PC-3 (cell line): ENCODE measurements at regions not wholly inside any gene's neighbourhood (a gene's known extent, or its start where the extent isn't known, plus 50 kb on each side); places are given as distances from the start of the nearest gene placed in this dataset.

Experiments used
- ATAC-seq: fragments of 200-7000 bp; cut with Tn5 transposase; 2 replicates; pipeline ENCODE4 v1.9.1; 2020; ENCODE audit warnings: mild to moderate bottlenecking, moderate library complexity
- BruUV-seq: library from RNA; stranded (reverse); fragments of 400-500 nt; replicated peaks from 2 replicates; lab custom pipeline; 2021; lab: Mats Ljungman, UMichigan
- CTCF ChIA-PET: fragments of 300-600 bp; sonication (Branson Sonifier 250); formaldehyde crosslinking; loops from one replicate; lab custom pipeline; 2022; ENCODE audit warnings: antibody characterized with exemption; lab: Charles Lee
- POLR2A ChIA-PET: fragments of 300-600 bp; sonication (Branson Sonifier 250); formaldehyde crosslinking; loops from one replicate; lab custom pipeline; 2022; ENCODE audit warnings: antibody characterized with exemption; ENCODE audit not compliant: unreplicated experiment; lab: Charles Lee
- DNase-seq: peaks from one replicate; pipeline ENCODE4 v3.0.0-alpha.2; 2015
- H2AFZ ChIP-seq: fragments of 300-600 bp; sonication (generic); 2 replicates; pipeline ENCODE4 v1.6.0; 2016; ENCODE audit warnings: antibody characterized with exemption, low read length
- H3F3A ChIP-seq: fragments of 300-600 bp; sonication (generic); one replicate; pipeline ENCODE4 v1.6.0; 2017; ENCODE audit warnings: antibody characterized with exemption, low read length, control low read depth, mild to moderate bottlenecking; ENCODE audit not compliant: unreplicated experiment
- H3K27ac ChIP-seq: fragments of 300-600 bp; sonication (generic); 2 replicates; pipeline ENCODE4 v1.5.1; 2016; ENCODE audit warnings: mild to moderate bottlenecking, low read length
- H3K27me3 ChIP-seq: fragments of 300-600 bp; sonication (generic); 2 replicates; pipeline ENCODE4 v1.6.1; 2016; ENCODE audit warnings: low read length, mixed read lengths
- H3K36me3 ChIP-seq: fragments of 300-600 bp; sonication (generic); 2 replicates; pipeline ENCODE4 v1.6.1; 2016; ENCODE audit warnings: low read depth, mixed run types, low read length, mixed read lengths
- H3K4me1 ChIP-seq: fragments of 300-600 bp; sonication (generic); 2 replicates; pipeline ENCODE4 v1.5.1; 2016; ENCODE audit warnings: low read length; ENCODE audit not compliant: insufficient read depth
- H3K4me2 ChIP-seq: fragments of 300-600 bp; sonication (generic); 2 replicates; pipeline ENCODE4 v1.6.0; 2016; ENCODE audit warnings: low read length
- H3K4me3 ChIP-seq: fragments of 300-600 bp; sonication (generic); 2 replicates; pipeline ENCODE4 v1.5.1; 2016; ENCODE audit warnings: mild to moderate bottlenecking, low read length, mixed read lengths
- H3K79me2 ChIP-seq: fragments of 300-600 bp; sonication (generic); 2 replicates; pipeline ENCODE4 v1.6.1; 2017; ENCODE audit warnings: low read length, mixed read lengths
- H3K9ac ChIP-seq: fragments of 300-600 bp; sonication (generic); 2 replicates; pipeline ENCODE4 v1.6.0; 2016; ENCODE audit warnings: mild to moderate bottlenecking, low read length
- H3K9me2 ChIP-seq: fragments of 300-600 bp; sonication (generic); replicated peaks from 2 replicates; pipeline ENCODE4 v1.6.1; 2016; ENCODE audit warnings: mixed run types, low read length, mixed read lengths
- H3K9me3 ChIP-seq: fragments of 300-600 bp; sonication (generic); 2 replicates; pipeline ENCODE4 v1.6.1; 2016; ENCODE audit warnings: low read length, mixed read lengths
- H4K20me1 ChIP-seq: fragments of 300-600 bp; sonication (generic); 2 replicates; pipeline ENCODE4 v1.6.1; 2016; ENCODE audit warnings: low read length, mixed read lengths
- CTCF ChIP-seq: fragments of 300-600 bp; sonication (generic); conservative IDR thresholded peaks from 2 replicates; pipeline ENCODE4 v1.5.1; 2017; ENCODE audit warnings: antibody characterized with exemption, low read depth, mild to moderate bottlenecking, low read length
- EZH2 ChIP-seq: fragments of 300-600 bp; sonication (generic); IDR thresholded peaks from one replicate; pipeline ENCODE4 v1.6.1; 2017; ENCODE audit warnings: antibody characterized with exemption, mild to moderate bottlenecking, low read length; ENCODE audit not compliant: unreplicated experiment
- EZH2phosphoT487 ChIP-seq: fragments of 300-600 bp; sonication (generic); IDR thresholded peaks from 2 replicates; pipeline ENCODE4 v1.6.1; 2018; ENCODE audit warnings: mild to moderate bottlenecking, antibody characterized with exemption, low read length, borderline replicate concordance
- intact Hi-C: fragments of 100-400 bp; cut with micrococcal nuclease; formaldehyde crosslinking; loops from 2 replicates; pipeline ENCODE4 v1.9.0; 2023

GRCh38 chr12:3417937-3418462 is 73.0 kb upstream of the PRMT8 start:
- POLR2A ChIA-PET, result no interaction called here
- intact Hi-C loops, result no loop called here

GRCh38 chr12:3418609-3419390 is 72.2 kb upstream of the PRMT8 start:
- no peak for ATAC-seq
- no peaks in the 10 kb centered on the region for H3F3A ChIP-seq

More at GRCh38 chr12:3417937-3418462, 73.0 kb upstream of the PRMT8 start:
- CTCF ChIA-PET, result no interaction called here
- H3K79me2 ChIP-seq, result no peaks in the 10 kb centered on the region
- H3K27ac ChIP-seq, result no peak overlapping the region
- no peak for ATAC-seq
- H3K27me3 ChIP-seq, result 0 out of 2 replicates have a peak, but pooled peaks cover 5% of the 10 kb centered on the region
- no peak overlapping the region for H3K9ac ChIP-seq
- no peaks in the 10 kb centered on the region for H3K9me2 ChIP-seq
- no peaks in the 10 kb centered on the region for H4K20me1 ChIP-seq
- no peaks in the 10 kb centered on the region for H3F3A ChIP-seq
- no peak for DNase-seq
- TF ChIP-seq EZH2, result no peak
- no peak for TF ChIP-seq EZH2phosphoT487
- TF ChIP-seq CTCF, result no peak
- no peaks in the 10 kb centered on the region for H3K4me1 ChIP-seq
- H3K9me3 ChIP-seq, result no peaks in the 10 kb centered on the region
- H3K4me2 ChIP-seq, result no peak overlapping the region
- H3K4me3 ChIP-seq, result no peak overlapping the region
- H3K36me3 ChIP-seq, result no peaks in the 10 kb centered on the region
- no TSS peak for BruUV-seq
- no peak overlapping the region for H2AFZ ChIP-seq

More at GRCh38 chr12:3418609-3419390, 72.2 kb upstream of the PRMT8 start:
- no peak overlapping the region for H3K4me2 ChIP-seq
- no peaks in the 10 kb centered on the region for H4K20me1 ChIP-seq
- H3K9me3 ChIP-seq, result no peaks in the 10 kb centered on the region
- no peak overlapping the region for H3K4me3 ChIP-seq
- H3K9me2 ChIP-seq, result no peaks in the 10 kb centered on the region
- no peak overlapping the region for H2AFZ ChIP-seq
- no peak overlapping the region for H3K27ac ChIP-seq
- intact Hi-C loops, result no loop called here
- no peaks in the 10 kb centered on the region for H3K79me2 ChIP-seq
- H3K9ac ChIP-seq, result no peak overlapping the region
- no peak for TF ChIP-seq EZH2
- TF ChIP-seq EZH2phosphoT487, result no peak
- TF ChIP-seq CTCF, result no peak
- no peak for DNase-seq
- ChIA-PET POLR2A (no interaction called here), CTCF (interaction anchor here (0.6 kb wide), 1 partner anchor 118 kb away, joined by 3 read pairs; no protein-coding TSS in a partner anchor)
- H3K36me3 ChIP-seq, result no peaks in the 10 kb centered on the region
- BruUV-seq, result no TSS peak
- no peaks in the 10 kb centered on the region for H3K4me1 ChIP-seq
- 0 out of 2 replicates have a peak, but pooled peaks cover 5% of the 10 kb centered on the region for H3K27me3 ChIP-seq
